GM13976 (cell line): ENCODE measurements at regions not wholly inside any gene's neighbourhood (a gene's known extent, or its start where the extent isn't known, plus 50 kb on each side); places are given as distances from the start of the nearest gene placed in this dataset.

ENCODE experiments used
- DNase-seq: peaks from one replicate; pipeline ENCODE4 v3.0.0; 2012; ENCODE audit warnings: low spot score
- CTCF ChIP-seq: IDR thresholded peaks from 2 replicates; pipeline ENCODE4 v1.5.1; 2012; ENCODE audit warnings: borderline replicate concordance, mild to moderate bottlenecking; ENCODE audit not compliant: insufficient read depth; ENCODE audit errors: extremely low read depth, missing control alignments, control extremely low read depth
- in situ Hi-C: fragments of 300-500 bp; cut with MboI; formaldehyde crosslinking; loops from one replicate; pipeline ENCODE4 v1.12.0; 2022; ENCODE audit warnings: low sequenced_read_pairs, mixed read lengths, inconsistent platforms; ENCODE audit not compliant: unreplicated experiment

GRCh38 chr18:25674183-25674582 is 322.2 kb upstream of the ZNF521 start:
- in situ Hi-C loops: no loop called here
- DNase-seq: no peak
- TF ChIP-seq CTCF: no peak

- no peak for TF ChIP-seq CTCF
- in situ Hi-C loops: no loop called here
- no peak for DNase-seq
Observed at GRCh38 chr18:25672490-25672889, 320.5 kb upstream of the ZNF521 start.

GRCh38 chr18:25669741-25670140 is 317.8 kb upstream of the ZNF521 start:
- no peak for TF ChIP-seq CTCF
- in situ Hi-C loops: no loop called here
- DNase-seq: no peak

GRCh38 chr18:25662272-25662671 is 310.3 kb upstream of the ZNF521 start:
- DNase-seq: no peak
- in situ Hi-C loops: no loop called here
- no peak for TF ChIP-seq CTCF

- DNase-seq: no peak
- TF ChIP-seq CTCF: no peak
- in situ Hi-C loops: no loop called here
Observed at GRCh38 chr18:25661831-25662230, 309.9 kb upstream of the ZNF521 start.

GRCh38 chr18:25659541-25659940 is 307.6 kb upstream of the ZNF521 start:
- no peak for DNase-seq
- TF ChIP-seq CTCF: no peak
- in situ Hi-C loops: no loop called here

- in situ Hi-C loops: no loop called here
- no peak for TF ChIP-seq CTCF
- DNase-seq: no peak
Observed at GRCh38 chr18:25658476-25658875, 306.5 kb upstream of the ZNF521 start.
